NT2/D1 (cell line): ENCODE measurements at regions not wholly inside any gene's neighbourhood (a gene's known extent, or its start where the extent isn't known, plus 50 kb on each side); places are given as distances from the start of the nearest gene placed in this dataset.
"Not testable (repeated sequence)": the region's sequence is repeated elsewhere in the genome, so short reads cannot be mapped to it uniquely, and the experiment has no call there.

Source experiments
- DNase-seq: peaks from one replicate; pipeline ENCODE4 v3.0.0-alpha.2; 2011; ENCODE audit warnings: low read depth, low spot score
- H3K27me3 ChIP-seq: 2 replicates; pipeline ENCODE4 v1.6.0; 2011; ENCODE audit warnings: mild to moderate bottlenecking; ENCODE audit not compliant: insufficient read length, insufficient read depth
- H3K36me3 ChIP-seq: 2 replicates; pipeline ENCODE4 v1.6.1; 2011; ENCODE audit warnings: mild to moderate bottlenecking, low read length, mixed read lengths; ENCODE audit not compliant: insufficient read depth, insufficient read length
- H3K4me1 ChIP-seq: 2 replicates; pipeline ENCODE4 v1.5.1; 2011; ENCODE audit not compliant: insufficient read depth, insufficient read length
- H3K4me3 ChIP-seq: 2 replicates; pipeline ENCODE4 v1.5.1; 2011; ENCODE audit warnings: low read depth; ENCODE audit not compliant: insufficient read length
- H3K9ac ChIP-seq: 2 replicates; pipeline ENCODE4 v1.6.0; 2011; ENCODE audit warnings: low read depth; ENCODE audit not compliant: insufficient read length
- H3K9me3 ChIP-seq: 2 replicates; pipeline ENCODE4 v1.5.1; 2011; ENCODE audit warnings: mild to moderate bottlenecking, low read length; ENCODE audit not compliant: insufficient read depth
- SUZ12 ChIP-seq: IDR thresholded peaks from 2 replicates; pipeline ENCODE4 v1.6.1; 2011; ENCODE audit not compliant: insufficient read length, insufficient read depth; ENCODE audit errors: extremely low read depth
- YY1 ChIP-seq: IDR thresholded peaks from 2 replicates; pipeline ENCODE4 v1.6.1; 2011; ENCODE audit not compliant: insufficient read length, insufficient read depth
- ZNF274 ChIP-seq: IDR thresholded peaks from 2 replicates; pipeline ENCODE4 v1.6.1; 2011; ENCODE audit warnings: mild to moderate bottlenecking, low read depth, low read length

- Histone ChIP-seq H3K9ac (no peak overlapping the region), H3K4me1 (peaks cover 5% of the 10 kb centered on the region), H3K4me3 (no peak overlapping the region), H3K27me3 (no peaks in the 10 kb centered on the region), H3K36me3 (no peaks in the 10 kb centered on the region), H3K9me3 (no peaks in the 10 kb centered on the region)
- TF ChIP-seq ZNF274 (no peak), SUZ12 (no peak), YY1 (no peak)
- no peak for DNase-seq
Measured at GRCh38 chr2:62404913-62405312, 101.1 kb downstream of the TMEM17 start.

GRCh38 chr2:62402156-62402555 is 103.8 kb downstream of the TMEM17 start:
- no peak for DNase-seq

GRCh38 chr2:62398356-62398755 is 107.6 kb downstream of the TMEM17 start:
- Histone ChIP-seq H3K4me3 (no peak overlapping the region), H3K9me3 (no peaks in the 10 kb centered on the region), H3K27me3 (no peaks in the 10 kb centered on the region), H3K36me3 (no peaks in the 10 kb centered on the region), H3K9ac (no peak overlapping the region), H3K4me1 (no peaks in the 10 kb centered on the region)
- DNase-seq = no peak
- TF ChIP-seq SUZ12 (no peak), ZNF274 (no peak), YY1 (no peak)

More at GRCh38 chr2:62402156-62402555, 103.8 kb downstream of the TMEM17 start:
- no peak for TF ChIP-seq YY1
- TF ChIP-seq SUZ12 = no peak
- no peak for TF ChIP-seq ZNF274
- H3K9ac ChIP-seq = no peak overlapping the region
- no peaks in the 10 kb centered on the region for H3K27me3 ChIP-seq
- no peak overlapping the region for H3K4me3 ChIP-seq
- H3K36me3 ChIP-seq = no peaks in the 10 kb centered on the region
- no peaks in the 10 kb centered on the region for H3K4me1 ChIP-seq
- H3K9me3 ChIP-seq = no peaks in the 10 kb centered on the region

- Histone ChIP-seq H3K27me3 (no peaks in the 10 kb centered on the region), H3K36me3 (no peaks in the 10 kb centered on the region), H3K4me1 (no peaks in the 10 kb centered on the region), H3K9ac (no peak overlapping the region), H3K4me3 (no peak overlapping the region), H3K9me3 (no peaks in the 10 kb centered on the region)
- no peak for DNase-seq
- TF ChIP-seq ZNF274 (no peak), SUZ12 (no peak), YY1 (no peak)
Measured at GRCh38 chr2:62396880-62397279, 109.1 kb downstream of the TMEM17 start.

GRCh38 chr2:62393293-62393692 is 112.7 kb downstream of the TMEM17 start:
- no peaks in the 10 kb centered on the region for H3K9me3 ChIP-seq

GRCh38 chr2:62391696-62392095 is 114.3 kb downstream of the TMEM17 start:
- TF ChIP-seq YY1 = no peak
- TF ChIP-seq SUZ12 = no peak
- TF ChIP-seq ZNF274 = no peak
- no peak for DNase-seq
- Histone ChIP-seq H3K9me3 (no peaks in the 10 kb centered on the region), H3K9ac (no peak overlapping the region), H3K4me1 (no peaks in the 10 kb centered on the region), H3K27me3 (no peaks in the 10 kb centered on the region), H3K36me3 (no peaks in the 10 kb centered on the region), H3K4me3 (no peak overlapping the region)

More at GRCh38 chr2:62393293-62393692, 112.7 kb downstream of the TMEM17 start:
- TF ChIP-seq YY1 = no peak
- no peak for TF ChIP-seq ZNF274
- no peak for TF ChIP-seq SUZ12
- no peaks in the 10 kb centered on the region for H3K4me1 ChIP-seq
- H3K4me3 ChIP-seq = no peak overlapping the region
- DNase-seq = no peak
- H3K36me3 ChIP-seq = no peaks in the 10 kb centered on the region
- no peaks in the 10 kb centered on the region for H3K27me3 ChIP-seq
- H3K9ac ChIP-seq = no peak overlapping the region

GRCh38 chr2:62386378-62386777 is 119.6 kb downstream of the TMEM17 start:
- not testable (repeated sequence) for DNase-seq, H3K9ac ChIP-seq, H3K4me3 ChIP-seq, H3K36me3 ChIP-seq, H3K27me3 ChIP-seq, H3K9me3 ChIP-seq, H3K4me1 ChIP-seq

- no peak for DNase-seq
- Histone ChIP-seq H3K4me1 (no peaks in the 10 kb centered on the region), H3K27me3 (no peaks in the 10 kb centered on the region), H3K36me3 (no peaks in the 10 kb centered on the region), H3K9ac (no peak overlapping the region), H3K4me3 (no peak overlapping the region), H3K9me3 (0 out of 2 replicates have a peak, but pooled peaks cover 4% of the 10 kb centered on the region)
- TF ChIP-seq ZNF274 (no peak), SUZ12 (no peak), YY1 (no peak)
Measured at GRCh38 chr2:62383846-62384245, 122.1 kb downstream of the TMEM17 start.
